ENCODE measurements at regions not wholly inside any gene's neighbourhood (a gene's known extent, or its start where the extent isn't known, plus 50 kb on each side); places are given as distances from the start of the nearest gene placed in this dataset.

DNA sequence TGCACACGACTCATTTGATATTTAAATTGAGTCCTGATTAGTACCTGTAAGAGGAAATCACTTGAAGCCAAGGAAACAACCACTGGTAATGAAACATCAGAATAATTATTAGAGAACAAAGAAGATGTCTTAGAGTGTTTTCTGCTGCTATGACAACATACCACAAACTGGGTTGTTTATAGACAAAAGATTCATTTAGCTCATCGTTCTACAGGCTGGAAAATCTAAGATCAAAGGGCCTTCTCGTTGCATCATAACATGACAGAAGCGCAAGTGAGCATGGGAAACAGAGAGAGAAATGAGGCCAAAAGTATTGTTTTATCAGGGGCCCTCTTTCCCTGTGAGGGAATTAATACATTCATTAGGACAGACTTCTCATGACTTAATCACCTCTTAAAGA lies 1024.0 kb upstream of the PCDH9 start:
- no peak for DNase-seq

DNA sequence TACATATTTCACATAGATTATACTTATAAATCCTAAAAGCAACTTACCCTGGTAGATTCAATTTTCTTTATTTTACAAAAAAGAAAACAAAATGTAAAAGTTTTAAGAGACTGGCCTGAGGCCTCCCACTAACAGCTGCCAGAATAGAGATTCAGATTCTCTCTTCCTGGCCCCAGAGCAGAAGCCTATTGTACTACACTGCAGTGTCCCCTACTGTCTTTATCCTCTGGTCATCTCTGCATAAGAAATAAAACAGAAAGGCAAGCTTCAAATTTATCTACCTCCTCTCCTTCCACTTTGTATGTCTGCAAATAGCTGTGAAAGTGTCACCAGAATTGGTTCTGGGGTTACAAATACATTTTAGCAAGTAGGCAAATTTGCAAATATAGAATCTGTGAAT lies 1004.1 kb upstream of the PCDH9 start:
- peak; percentile 12 for DNase-seq

DNA sequence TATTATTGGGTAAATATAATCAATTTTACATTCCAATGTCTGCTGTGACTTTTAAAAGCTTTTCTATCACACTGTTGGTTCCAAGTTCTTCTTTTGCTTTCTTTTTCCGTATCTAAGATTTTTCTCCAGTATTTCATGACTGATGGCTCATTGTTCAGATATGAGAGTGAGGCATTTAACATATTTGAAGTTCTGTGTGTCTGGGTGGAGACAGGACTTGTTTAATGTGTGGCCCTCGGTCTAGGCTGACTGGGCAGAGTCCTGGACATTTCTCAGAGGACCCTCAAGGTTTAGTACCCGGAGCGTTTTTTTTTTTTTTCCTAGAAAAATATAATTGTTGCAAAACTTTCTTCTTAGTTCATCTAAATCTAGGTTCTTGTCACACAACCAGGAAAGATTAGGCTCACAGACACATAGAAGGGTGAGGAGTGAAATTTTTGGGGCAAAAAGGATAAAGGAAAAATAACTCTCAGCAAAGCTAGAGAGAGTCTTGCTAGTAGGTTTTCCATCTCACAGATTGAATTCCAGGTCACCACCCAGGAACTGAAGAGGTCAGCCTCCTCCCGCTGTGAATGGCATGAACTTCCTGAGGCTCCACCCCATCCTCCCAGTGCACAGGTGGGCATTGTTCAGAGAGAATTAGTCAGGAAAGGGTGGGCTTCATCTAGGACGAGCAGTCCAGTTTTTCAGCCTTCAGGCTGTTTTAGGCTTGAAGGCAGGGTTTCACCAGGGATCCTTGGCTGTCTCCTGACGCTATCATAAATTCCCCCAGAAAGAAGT lies 1002.4 kb upstream of the PCDH9 start:
- peak; percentile 37 for DNase-seq

DNA sequence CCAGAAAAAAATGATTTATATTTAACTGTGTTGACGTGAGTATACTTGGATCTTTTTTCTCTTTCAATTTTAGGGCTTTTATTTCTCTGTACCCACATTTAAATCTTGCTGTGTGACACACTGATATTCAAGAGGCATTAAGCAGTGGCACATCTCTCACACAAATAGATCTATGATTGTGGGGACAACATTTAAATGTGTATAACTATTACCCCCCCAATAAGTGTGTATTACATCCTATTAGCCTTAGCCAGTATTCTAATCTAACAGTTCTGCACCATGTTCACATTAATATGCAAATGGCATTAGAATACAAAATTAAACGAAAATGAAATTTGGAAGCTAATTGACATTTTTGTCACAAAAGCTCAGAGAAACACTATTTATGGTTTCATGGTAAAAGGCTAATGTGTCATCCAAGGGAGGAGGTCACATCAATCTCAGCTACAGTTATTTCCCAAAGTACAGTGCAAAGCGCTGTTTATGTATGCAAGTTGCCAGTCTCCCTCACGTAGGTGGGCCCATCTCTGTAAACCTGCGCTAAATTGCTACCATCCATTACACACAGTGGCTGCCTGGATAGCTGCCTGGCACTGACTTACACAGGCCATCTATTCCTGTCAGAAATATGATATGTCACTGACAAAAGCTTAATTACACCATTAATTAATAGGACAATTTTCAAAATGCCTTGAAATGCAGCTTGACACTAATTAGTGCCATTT lies 984.7 kb upstream of the PCDH9 start:
- no peak for DNase-seq

DNA sequence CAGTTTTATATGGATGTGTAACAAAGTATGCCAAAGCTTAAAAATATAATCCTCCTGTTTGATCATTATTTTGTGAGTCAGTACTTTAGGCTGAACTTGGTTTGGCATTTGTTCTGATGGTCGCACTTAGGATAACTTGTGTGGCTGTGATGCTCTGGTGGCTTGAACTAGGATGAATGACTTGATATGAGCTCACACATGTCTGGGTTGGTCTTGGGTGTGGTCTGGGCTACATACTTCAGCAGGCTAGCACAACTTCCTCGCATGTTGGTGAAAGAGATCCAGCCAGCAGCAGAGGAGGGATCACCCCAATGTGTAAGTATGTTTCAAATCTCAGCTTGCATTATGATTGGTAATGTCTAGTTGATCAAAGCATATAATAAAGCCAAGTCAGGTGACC lies 969.1 kb upstream of the PCDH9 start:
- no peak for DNase-seq

DNA sequence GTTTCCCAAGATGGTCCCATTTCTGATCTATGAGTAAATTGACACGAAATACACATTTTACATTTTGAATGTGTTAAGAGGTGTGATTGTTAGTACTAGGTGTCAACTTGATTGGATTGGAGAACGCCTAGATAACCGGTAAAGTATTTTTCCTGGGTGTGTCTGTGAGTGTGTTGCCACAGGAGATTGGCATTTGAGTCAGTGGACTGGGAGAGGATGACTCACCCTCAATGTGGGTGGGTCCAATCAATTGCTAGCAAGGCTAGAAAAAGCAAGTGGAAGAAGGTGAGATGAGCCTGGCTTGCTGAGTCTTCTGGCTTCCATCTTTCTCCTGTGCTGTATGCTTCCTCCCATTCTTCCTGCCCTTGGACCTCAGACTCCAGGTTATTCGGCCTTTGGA lies 960.7 kb upstream of the PCDH9 start:
- DNase-seq, result peak; percentile 39

DNA sequence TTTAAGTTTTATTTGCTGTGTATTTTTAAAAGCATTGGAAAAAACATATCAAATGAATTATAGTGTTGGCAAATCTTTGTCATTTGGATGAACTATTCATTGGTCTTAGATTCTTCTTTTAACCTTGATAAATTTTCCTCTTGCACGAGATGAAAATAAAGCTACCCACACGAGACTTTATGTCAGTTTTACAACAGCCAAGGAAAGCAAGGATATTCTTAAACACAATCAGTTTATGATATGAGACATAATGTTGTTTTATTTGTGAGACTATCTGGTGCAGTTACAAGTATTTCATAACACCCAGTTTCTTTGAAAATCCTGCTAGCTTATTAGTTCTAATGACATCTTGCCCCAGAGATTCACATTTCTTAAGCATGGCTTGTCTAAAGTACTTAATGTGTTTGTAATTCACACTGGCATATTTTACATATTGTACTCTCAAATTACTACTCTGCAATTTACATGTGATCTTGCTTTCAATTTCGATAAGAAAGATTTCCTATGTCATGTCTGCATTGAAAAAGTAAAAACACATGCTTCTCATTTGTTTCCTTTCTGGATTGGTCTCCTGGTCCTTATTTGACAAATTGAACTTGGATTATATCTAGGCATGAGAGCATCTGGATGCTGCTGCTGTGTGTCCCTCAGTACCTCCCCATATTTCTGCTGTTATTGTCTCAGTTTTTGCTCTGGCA lies 955.5 kb upstream of the PCDH9 start:
- DNase-seq, result peak; percentile 11

DNA sequence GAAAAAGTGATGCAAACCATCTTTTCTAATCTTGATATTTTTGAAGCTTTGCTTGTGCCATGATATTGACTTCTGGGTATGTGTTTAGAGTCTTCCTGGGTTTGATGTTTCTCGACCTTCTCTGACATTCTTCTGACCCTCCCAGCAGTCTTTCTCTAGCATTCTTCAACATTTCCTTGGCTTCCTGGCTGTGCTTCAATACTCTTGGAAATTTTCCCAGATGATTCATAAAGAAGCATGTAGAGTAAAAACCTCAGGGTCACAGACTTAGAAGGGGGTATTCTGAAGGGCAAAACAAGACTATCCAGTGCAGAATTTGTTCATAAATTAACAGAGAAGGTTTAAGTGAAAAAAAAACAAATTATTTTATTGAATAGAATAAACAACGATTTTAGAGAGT lies 946.3 kb upstream of the PCDH9 start:
- peak; percentile 88 for DNase-seq

DNA sequence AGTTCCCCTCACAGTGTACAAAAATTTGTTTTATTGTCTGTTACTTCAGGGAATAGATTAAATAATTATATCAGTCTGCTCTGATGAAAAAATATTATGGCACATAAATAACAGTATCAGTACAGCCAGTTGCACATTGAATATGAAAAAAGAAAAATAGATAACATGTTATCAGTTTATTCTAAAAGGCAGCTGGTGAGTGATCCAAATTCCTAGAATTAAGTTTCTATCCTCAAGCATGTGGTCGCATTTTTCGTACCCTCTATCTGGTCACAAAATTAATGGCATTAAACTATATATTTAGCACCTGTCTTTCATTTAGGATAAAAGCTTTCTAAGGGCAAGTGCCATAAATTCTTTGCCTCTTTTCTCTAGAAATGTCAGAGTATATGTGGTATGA lies 944.8 kb upstream of the PCDH9 start:
- no peak for DNase-seq

DNA sequence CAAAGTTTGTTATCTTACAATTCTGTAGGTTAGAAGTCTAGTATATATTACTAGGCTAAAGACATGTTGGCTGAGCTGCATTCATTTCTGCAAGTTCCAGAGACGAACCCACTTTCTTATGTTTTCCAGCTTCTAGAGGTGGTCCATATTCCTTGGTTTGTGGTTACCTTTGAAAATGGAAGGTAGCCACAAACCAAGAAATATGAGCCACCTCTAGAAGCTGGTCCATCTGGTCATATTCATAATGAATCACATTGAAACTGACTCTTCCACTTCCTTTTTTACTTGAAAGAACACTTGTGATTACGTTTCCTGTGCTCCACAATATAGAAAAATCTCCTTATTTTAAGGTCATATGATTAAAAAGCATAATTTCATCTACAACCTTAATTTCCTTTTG lies 943.0 kb upstream of the PCDH9 start:
- peak; percentile 35 for DNase-seq

DNA sequence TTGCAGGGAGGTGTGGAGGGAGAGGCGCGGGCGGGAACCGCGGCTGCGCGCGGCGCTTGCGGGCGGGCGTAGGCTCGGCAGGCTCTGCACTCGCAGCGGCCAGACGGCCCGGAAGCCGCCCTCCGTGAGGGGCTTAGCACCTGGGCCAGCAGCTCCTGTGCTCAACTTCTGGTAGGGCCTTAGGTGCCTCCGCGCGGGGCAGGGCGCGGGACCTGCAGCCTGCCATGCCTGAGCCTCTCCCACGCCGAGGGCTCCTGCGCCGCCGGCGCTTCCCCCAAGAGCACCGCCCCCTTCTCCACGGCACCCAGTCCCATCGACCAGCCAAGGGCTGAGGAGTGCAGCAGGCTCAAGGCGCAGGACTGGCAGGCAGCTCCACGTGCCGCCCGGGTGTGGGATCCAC lies 940.8 kb upstream of the PCDH9 start:
- no peak for DNase-seq

DNA sequence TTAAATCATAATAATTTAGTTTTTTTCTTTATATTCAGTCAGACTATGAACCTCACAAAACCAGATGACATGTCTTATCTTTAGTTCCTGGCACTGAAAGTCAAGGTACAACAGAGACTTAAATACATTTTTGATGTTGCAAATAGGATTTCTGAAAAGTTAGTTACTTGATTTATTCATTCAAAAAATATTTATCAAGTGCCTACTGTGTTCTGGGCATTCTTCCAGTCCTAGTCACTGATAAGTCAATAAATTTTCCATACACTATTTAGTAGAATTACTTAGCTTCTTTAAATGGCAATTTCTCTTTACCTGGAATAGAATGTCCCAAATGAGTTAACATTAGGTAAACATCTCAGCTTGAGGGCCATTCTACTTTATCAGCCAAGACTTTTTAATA lies 938.3 kb upstream of the PCDH9 start:
- DNase-seq, result peak; percentile 12

DNA sequence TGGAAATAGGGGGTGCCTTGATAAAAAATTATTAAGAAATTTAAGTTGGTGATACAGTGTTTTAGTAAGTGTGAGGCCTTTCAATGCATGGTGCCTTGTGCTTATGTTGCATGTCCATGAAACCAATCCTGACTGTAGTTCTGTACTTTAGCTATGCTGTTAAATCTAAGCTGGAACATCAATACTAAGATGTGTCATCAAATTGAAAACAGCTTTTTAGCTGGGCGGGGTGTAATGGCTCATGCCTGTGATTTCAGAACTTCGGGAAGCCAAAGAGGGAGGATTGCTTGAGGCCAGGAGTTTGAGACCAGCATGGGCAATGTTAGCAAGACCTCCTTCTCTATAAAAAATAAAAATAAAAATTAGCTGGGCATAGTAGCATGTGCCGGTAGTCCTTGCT lies 930.3 kb upstream of the PCDH9 start:
- DNase-seq, result peak; percentile 41

DNA sequence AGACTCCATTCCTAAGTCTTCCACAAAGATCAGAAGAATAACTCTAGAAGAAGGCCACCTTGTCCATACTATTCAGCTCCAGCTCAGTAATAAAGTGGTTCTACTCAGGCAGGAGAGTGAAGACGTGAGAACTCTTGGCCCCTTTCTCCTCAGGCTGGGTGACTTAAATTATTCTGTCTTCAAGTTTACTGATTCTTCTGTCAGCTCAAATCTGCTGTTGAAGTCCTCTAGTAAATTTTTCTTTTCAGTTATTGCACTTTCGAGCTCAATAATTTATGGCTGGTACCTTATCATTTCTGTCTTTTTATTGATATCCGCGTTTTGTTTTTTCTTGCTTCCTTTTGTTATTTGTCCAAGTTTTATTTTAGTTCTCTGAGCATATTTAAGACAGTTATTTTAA lies 922.3 kb upstream of the PCDH9 start:
- no peak for DNase-seq

DNA sequence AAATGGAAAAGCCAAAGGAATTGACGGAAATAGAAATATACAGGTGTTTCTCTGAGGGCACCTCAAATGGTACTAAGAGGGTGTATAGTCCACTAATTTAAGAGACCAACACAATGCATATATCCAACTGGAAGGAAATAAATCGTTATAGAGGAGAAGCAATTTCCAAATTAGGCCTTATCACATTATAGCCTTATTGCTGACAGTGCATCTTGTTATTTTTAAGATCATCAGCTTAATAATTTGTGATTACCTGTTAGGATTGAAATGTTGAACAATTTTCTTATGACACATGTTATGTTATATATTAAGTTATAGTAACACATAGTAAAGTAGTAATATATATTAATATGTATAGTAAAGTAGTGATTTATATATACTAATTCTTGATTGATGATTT lies 915.7 kb upstream of the PCDH9 start:
- no peak for DNase-seq

DNA sequence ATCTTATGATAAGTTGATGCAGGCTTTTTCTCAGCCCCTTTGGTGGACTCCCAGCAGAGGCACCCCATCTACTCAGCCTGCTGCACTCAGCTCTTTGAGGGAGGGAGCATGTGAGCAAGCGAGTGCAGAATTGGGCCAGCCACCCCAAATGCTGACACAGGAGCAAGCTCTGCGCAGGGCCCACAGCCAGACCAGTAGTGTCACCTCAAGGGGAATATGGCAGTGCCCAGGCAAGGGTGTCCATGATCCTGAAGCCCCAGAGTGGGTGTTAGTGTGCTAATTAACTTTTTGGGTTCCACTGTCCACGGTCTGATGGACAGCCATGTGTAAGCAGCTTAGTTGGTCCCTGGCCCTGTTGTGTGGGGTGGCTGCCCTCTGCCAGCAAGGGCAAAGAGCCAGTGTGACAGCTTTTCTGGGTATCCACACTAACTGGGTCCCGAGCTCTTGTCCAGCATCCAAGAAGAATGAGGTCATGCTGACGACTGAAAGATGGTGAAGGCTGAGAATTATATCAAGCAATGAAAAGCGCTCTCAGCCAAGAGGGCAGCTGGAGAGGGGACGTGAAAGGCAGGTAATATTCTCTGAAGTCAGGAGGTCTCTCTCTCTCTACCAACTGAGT lies 898.3 kb upstream of the PCDH9 start:
- no peak for DNase-seq

DNA sequence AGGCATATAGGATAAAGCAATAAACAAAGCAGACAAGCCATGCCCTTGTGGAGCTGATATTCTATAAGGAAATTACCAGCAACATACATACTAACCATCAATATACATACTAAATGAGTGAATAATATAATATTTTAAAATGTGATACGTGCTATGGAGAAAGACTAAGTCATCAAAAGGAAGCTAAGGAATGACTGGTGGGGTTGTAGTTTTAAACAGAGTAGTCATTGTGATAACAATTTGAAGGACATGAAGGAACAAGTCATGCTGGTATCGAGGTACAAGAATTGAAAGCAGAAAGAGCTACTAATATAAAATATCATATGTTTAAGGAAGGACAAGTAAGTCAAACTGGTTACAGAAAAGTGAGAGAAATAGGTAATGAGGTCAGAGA lies 894.9 kb upstream of the PCDH9 start:
- no peak for DNase-seq

DNA sequence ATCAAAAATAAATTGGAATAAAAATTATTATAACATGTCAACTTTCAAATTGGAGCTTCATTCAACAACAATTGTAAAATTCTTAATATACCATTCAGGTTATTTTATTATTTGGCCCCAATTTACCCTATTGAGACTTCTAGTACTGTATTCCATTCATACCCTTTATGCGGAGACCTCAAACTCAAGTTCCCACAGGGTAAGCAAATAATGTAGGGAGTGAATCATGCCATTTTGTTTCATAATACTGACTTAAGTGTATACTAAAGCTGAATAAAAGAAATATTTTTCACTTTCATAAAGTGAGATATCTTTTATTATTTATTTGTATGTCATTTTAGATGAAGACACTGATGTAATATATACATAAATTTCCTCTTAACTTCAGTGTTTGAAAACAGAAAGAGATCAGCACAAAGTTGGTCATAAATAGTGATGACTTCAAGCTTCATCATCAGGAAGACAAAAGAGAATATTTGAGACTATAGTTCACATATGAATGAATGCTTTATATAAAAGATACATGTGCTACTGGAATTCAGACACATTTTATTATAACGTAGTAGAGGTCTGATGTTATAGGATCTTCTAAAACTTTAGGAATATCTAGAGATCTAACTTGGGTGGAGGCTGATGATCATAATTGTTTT lies 894.4 kb upstream of the PCDH9 start:
- no peak for DNase-seq

DNA sequence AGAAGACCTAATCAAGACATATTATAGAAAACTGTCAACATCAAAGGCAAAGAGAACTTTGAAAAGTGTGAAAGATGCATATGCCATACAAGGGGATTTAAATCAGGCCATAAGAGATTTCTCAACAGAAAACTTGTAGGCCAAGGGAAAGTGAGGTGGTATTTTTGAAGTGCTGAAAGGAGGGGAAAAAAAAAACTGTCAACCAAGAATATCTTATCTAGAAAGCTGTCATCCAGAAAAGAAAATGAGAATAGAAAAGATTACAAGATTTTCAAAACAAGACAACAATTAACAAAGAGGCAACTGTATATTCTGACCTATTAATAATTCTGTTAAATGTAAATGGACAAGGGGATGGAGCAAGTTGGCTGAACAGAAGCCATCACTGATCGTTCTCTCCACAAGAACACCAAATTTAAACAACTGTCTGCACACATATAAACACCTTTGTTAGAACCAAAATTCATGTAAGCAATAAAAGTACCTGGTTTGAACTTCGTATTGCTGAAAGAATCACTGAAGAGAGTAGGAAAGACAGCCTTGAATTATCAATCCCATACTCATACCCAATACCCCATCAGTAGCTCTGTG lies 880.1 kb upstream of the PCDH9 start:
- no peak for DNase-seq

DNA sequence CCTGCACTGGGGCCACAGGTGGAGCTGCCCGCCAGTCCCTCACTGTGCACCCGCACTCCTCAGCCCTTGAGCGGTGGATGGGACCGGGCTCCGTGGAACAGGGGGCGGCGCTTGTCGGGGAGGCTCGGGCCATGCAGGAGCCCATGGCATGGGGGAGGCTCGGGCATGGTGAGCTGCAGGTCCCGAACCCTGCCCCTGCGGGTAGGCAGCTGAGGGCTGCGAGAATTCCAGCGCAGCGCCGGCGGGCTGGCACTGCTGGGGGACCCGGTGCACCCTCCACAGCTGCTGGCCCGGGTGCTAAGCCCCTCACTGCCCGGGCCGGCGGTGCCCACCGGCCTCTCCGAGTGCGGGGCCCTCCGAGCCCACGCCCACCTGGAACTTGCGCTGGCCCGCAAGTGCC lies 877.5 kb upstream of the PCDH9 start:
- DNase-seq, result no peak

DNA sequence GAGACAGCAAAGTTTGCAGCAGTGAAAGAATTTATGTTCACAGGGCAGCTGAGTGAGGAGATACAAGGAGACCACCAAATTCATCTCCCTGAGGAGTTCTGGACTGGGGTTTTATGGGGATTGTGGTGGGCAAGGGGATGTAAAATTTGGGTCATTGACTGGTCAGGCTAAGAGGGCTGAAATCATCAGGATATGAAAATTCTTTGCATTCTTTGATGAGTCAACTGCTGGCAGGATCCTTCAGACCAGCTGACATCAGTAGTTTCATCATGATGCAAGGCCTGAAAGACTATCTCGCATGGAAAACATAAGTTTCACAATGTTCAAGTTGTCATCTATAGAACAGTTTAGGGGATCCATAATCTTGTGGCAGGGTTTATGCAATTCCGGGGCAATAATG lies 869.5 kb upstream of the PCDH9 start:
- DNase-seq, result peak; percentile 56

DNA sequence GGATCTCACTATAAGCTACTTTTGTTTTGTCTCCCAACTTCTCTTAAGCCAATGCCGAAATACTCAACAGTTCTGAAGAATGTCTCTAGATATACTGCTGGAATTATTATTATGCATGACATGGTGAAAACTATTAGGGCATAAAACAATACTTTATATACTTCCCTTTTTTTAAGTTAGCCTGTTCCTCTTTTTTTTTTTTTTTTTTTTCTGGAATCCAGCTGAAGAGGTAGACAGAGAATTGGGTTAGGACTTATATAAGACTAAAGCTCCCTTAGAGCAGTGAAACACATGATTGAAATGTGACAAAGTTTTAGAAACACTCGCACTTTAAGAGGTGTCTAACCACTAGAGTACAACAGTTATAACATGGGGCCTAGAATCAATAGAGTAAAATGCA lies 850.9 kb upstream of the PCDH9 start:
- no peak for DNase-seq

DNA sequence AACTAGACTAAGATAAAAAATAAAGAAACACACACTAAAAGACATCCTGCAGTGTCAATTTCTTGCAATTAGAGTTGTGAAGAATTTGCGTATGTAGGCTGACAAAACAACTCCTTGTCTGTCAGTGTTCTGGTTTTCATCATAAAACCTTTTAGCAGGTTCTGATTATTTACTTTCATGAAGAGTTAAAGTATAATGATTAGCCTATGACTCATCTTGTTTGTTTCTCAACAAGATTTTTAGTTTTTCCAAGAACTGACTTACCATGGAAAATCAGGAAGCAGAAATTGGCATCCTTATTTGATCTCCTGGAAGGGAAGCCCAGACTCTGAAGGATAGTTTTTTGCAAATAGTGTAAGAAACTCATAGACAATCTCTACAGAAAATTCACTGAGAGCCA lies 848.7 kb upstream of the PCDH9 start:
- no peak for DNase-seq

Data from fibroblast of skin of right biceps (primary cell).